Nephron progenitor cell (in vitro differentiated cells): ENCODE measurements at regions not wholly inside any gene's neighbourhood (a gene's known extent, or its start where the extent isn't known, plus 50 kb on each side); places are given as distances from the start of the nearest gene placed in this dataset.
"Not testable (repeated sequence)": the region's sequence is repeated elsewhere in the genome, so short reads cannot be mapped to it uniquely, and the experiment has no call there.

Experiments used
- DNase-seq: peaks from one replicate; pipeline ENCODE4 v3.0.0; 2021
- H3K27ac Mint-ChIP-seq: 2 replicates; pipeline ENCODE4 v1.8.0; 2021; ENCODE audit warnings: mild to moderate bottlenecking, moderate library complexity, mixed read lengths
- H3K27me3 Mint-ChIP-seq: 2 replicates; pipeline ENCODE4 v1.8.0; 2021; ENCODE audit warnings: mild to moderate bottlenecking, low read depth, mixed read lengths; ENCODE audit not compliant: poor library complexity
- H3K36me3 Mint-ChIP-seq: 2 replicates; pipeline ENCODE4 v1.8.0; 2021; ENCODE audit warnings: low read depth, mixed read lengths
- H3K4me1 Mint-ChIP-seq: 2 replicates; pipeline ENCODE4 v1.8.0; 2021; ENCODE audit warnings: mixed read lengths
- H3K4me3 Mint-ChIP-seq: 2 replicates; pipeline ENCODE4 v1.8.0; 2021; ENCODE audit warnings: mild to moderate bottlenecking, moderate library complexity, mixed read lengths
- H3K9me3 Mint-ChIP-seq: 2 replicates; pipeline ENCODE4 v1.8.0; 2021; ENCODE audit warnings: mild to moderate bottlenecking, moderate library complexity, mixed read lengths
- TF ChIP-seq, protein P1 (sequence below): fragments of 200-600 bp; sonication (generic); IDR thresholded peaks from 2 replicates; pipeline ENCODE4 v1.5.0; 2021; ENCODE audit warnings: antibody characterized with exemption

DNA sequence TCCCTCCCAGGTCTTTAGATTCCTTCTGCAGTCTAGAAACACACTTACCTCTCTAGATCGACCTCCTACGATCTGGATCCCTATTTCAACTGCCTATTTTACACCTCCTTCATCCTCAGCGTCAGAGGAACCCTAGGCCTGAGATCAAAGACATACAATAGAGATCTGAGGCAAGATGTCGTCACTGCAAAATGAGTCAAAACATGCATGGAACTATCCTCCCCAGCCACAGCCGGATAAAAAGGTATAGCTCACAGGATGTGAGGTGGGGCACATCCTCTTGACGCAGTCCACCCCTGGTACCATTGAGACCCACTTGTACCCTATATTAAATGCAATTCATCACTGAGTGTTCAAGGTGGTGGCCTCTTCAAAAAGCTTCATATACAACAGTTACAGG lies 63.7 kb upstream of the DNAJC10 start:
- Mint-ChIP-seq H3K27me3 (no peaks in the 10 kb centered on the region), H3K9me3 (no peaks in the 10 kb centered on the region), H3K4me1 (peaks cover 18% of the 10 kb centered on the region), H3K4me3 (no peak overlapping the region), H3K27ac (no peak overlapping the region), H3K36me3 (no peaks in the 10 kb centered on the region)
- DNase-seq, result no peak
- TF ChIP-seq, protein P1, sequence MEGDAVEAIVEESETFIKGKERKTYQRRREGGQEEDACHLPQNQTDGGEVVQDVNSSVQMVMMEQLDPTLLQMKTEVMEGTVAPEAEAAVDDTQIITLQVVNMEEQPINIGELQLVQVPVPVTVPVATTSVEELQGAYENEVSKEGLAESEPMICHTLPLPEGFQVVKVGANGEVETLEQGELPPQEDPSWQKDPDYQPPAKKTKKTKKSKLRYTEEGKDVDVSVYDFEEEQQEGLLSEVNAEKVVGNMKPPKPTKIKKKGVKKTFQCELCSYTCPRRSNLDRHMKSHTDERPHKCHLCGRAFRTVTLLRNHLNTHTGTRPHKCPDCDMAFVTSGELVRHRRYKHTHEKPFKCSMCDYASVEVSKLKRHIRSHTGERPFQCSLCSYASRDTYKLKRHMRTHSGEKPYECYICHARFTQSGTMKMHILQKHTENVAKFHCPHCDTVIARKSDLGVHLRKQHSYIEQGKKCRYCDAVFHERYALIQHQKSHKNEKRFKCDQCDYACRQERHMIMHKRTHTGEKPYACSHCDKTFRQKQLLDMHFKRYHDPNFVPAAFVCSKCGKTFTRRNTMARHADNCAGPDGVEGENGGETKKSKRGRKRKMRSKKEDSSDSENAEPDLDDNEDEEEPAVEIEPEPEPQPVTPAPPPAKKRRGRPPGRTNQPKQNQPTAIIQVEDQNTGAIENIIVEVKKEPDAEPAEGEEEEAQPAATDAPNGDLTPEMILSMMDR, result no peak

DNA sequence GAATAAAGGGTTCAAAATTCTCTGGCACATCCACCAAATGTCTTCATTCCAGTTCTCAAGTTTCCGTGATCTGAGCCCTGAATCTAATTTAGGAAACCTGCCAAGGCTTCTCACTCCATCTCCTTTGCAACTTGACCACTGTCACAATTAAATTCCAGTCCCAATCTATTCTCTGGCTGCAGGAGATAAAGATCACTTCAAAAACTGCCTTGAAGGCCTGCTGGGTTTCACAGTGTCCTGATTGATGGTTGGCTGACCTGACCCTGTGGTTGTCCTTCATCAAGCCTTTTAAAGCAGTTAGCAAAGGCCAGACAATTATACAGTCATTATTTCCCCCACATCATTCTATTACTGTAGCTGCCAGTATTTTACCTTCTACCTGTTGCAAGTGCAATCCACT lies 60.3 kb upstream of the DNAJC10 start:
- H3K27me3 Mint-ChIP-seq, result no peaks in the 10 kb centered on the region
- peak overlapping the region; percentile 28 for H3K27ac Mint-ChIP-seq
- H3K4me1 Mint-ChIP-seq, result peaks cover 18% of the 10 kb centered on the region
- no peak for DNase-seq
- TF ChIP-seq, protein P1, result no peak
- H3K9me3 Mint-ChIP-seq, result no peaks in the 10 kb centered on the region
- no peak overlapping the region for H3K4me3 Mint-ChIP-seq
- H3K36me3 Mint-ChIP-seq, result no peaks in the 10 kb centered on the region

DNA sequence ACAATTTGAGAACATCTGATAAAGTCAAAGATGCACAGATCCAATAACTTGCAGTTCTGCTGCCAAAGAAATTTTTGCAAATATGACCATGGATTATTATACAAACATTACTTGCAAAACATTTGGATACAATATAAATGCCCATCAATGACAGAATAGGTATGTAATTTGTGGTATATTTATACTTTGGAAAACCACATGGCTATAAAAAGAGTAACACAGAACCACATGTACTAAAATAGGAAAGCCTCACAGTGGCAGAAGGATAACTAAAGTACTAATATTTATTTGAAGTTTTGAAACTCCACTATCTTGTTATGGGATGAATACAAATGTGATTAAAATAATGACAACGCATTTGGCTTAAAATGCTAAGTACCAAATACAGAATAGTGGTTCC lies 51.8 kb upstream of the DNAJC10 start:
- TF ChIP-seq, protein P1, result no peak
- Mint-ChIP-seq H3K9me3 (no peaks in the 10 kb centered on the region), H3K4me3 (no peak overlapping the region), H3K27ac (no peak overlapping the region), H3K4me1 (no peaks in the 10 kb centered on the region), H3K27me3 (peaks cover 4% of the 10 kb centered on the region), H3K36me3 (no peaks in the 10 kb centered on the region)
- no peak for DNase-seq

DNA sequence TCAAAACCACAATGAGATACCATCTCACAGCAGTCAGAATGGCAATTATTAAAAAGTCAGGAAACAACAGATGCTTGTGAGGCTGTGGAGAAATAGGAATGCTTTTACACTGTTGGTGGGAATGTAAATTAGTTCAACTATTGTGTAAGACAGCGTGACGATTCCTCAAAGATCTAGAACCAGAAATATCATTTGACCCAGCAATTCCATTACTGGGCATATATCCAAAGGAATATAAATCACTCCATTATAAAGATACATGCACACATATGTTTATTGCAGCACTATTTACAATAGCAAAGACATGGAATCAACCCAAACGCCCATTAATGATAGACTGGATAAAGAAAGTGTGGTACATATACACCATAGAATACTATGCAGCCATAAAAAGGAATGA lies 50.6 kb upstream of the DNAJC10 start:
- not testable (repeated sequence) for H3K27me3 Mint-ChIP-seq, H3K36me3 Mint-ChIP-seq, DNase-seq, H3K4me1 Mint-ChIP-seq, H3K27ac Mint-ChIP-seq, H3K9me3 Mint-ChIP-seq, H3K4me3 Mint-ChIP-seq
